CD14-positive monocyte (primary cell): ENCODE measurements at regions not wholly inside any gene's neighbourhood (a gene's known extent, or its start where the extent isn't known, plus 50 kb on each side); places are given as distances from the start of the nearest gene placed in this dataset.

Experiments
- DNase-seq, 3 donors: peaks; one replicate each; pipeline ENCODE4 v3.0.0-alpha.2; 2011 to 2022
- H2AFZ ChIP-seq: 2 replicates; pipeline ENCODE4 v1.6.0; 2012; ENCODE audit warnings: mild to moderate bottlenecking, low read depth, low read length, inconsistent platforms; ENCODE audit not compliant: insufficient read depth, poor library complexity, severe bottlenecking
- H3K27ac ChIP-seq, 2 donors: 1 replicate in 1 of 2; 2 replicates in 1 of 2; pipeline ENCODE4 v1.5.1; 2012 to 2013; ENCODE audit warnings: low read length in 2 of 2, control low read depth in 1 of 2, inconsistent platforms in 1 of 2, low read depth in 1 of 2, mild to moderate bottlenecking in 1 of 2
- H3K27me3 ChIP-seq, 2 donors: one replicate each; pipeline versions ENCODE4 v1.6.0 to v1.6.1; 2011 to 2013; ENCODE audit warnings: low read length in 2 of 2; ENCODE audit not compliant: control insufficient read depth in 2 of 2, insufficient read depth in 2 of 2
- H3K36me3 ChIP-seq, 2 donors: replicated peaks in 1 of 2; 1 replicate in 1 of 2; 2 replicates in 1 of 2; pipeline versions ENCODE4 v1.5.1 to v1.6.1; 2012 to 2013; ENCODE audit warnings: low read length in 2 of 2, control low read depth in 1 of 2, inconsistent platforms in 1 of 2, mild to moderate bottlenecking in 1 of 2; ENCODE audit not compliant: insufficient read depth in 2 of 2, control insufficient read depth in 1 of 2
- H3K4me1 ChIP-seq, 2 donors: 1 replicate in 1 of 2; 2 replicates in 1 of 2; pipeline versions ENCODE4 v1.5.1 to v1.6.1; 2012 to 2013; ENCODE audit warnings: low read length in 2 of 2, control low read depth in 1 of 2, inconsistent platforms in 1 of 2, mild to moderate bottlenecking in 1 of 2, moderate library complexity in 1 of 2; ENCODE audit not compliant: insufficient read depth in 2 of 2, control insufficient read depth in 1 of 2
- H3K4me2 ChIP-seq: replicated peaks from 2 replicates; pipeline ENCODE3; 2012; ENCODE audit warnings: low read length, moderate library complexity, mild to moderate bottlenecking; ENCODE audit not compliant: poor library complexity, severe bottlenecking; ENCODE audit errors: extremely low read depth
- H3K4me3 ChIP-seq, 3 experiments: fragments of 200-600 bp in 1 of 3; sonication (generic) in 1 of 3; replicated peaks in 1 of 3; 1 replicate in 2 of 3; 2 replicates in 1 of 3; pipeline ENCODE4 v1.5.1; 2011 to 2013; ENCODE audit warnings: low read length in 3 of 3, mild to moderate bottlenecking in 3 of 3, control low read depth in 2 of 3, low read depth in 2 of 3, inconsistent platforms in 1 of 3, moderate library complexity in 1 of 3
- H3K79me2 ChIP-seq: 2 replicates; pipeline ENCODE4 v1.6.0; 2012; ENCODE audit warnings: mild to moderate bottlenecking, control low read depth, inconsistent platforms, low read length, moderate library complexity; ENCODE audit not compliant: insufficient read depth
- H3K9ac ChIP-seq: 2 replicates; pipeline ENCODE4 v1.6.0; 2017; ENCODE audit warnings: low read length, mild to moderate bottlenecking; ENCODE audit not compliant: insufficient read depth, poor library complexity, severe bottlenecking
- H3K9me3 ChIP-seq, 2 donors: replicated peaks in 1 of 2; 1 replicate in 1 of 2; 2 replicates in 1 of 2; pipeline versions ENCODE4 v1.5.1 to v1.6.1; 2012 to 2013; ENCODE audit warnings: low read length in 2 of 2, control low read depth in 1 of 2; ENCODE audit not compliant: control insufficient read depth in 1 of 2, insufficient read depth in 1 of 2
- H4K20me1 ChIP-seq: 2 replicates; pipeline ENCODE4 v1.6.0; 2012; ENCODE audit warnings: mild to moderate bottlenecking, low read length, control low read depth, moderate library complexity; ENCODE audit not compliant: insufficient read depth
- H3K27ac Mint-ChIP-seq, 7 donors: one replicate each; pipeline ENCODE4 v1.8.0; 2020; ENCODE audit warnings: mild to moderate bottlenecking in 7 of 7, mixed read lengths in 7 of 7, moderate library complexity in 6 of 7, inconsistent platforms in 2 of 7
- H3K27me3 Mint-ChIP-seq, 3 donors: one replicate each; pipeline ENCODE4 v1.8.0; 2021 to 2022; ENCODE audit warnings: low read depth in 3 of 3, mild to moderate bottlenecking in 3 of 3, mixed read lengths in 3 of 3, moderate library complexity in 3 of 3, inconsistent platforms in 1 of 3
- H3K36me3 Mint-ChIP-seq, 2 donors: one replicate each; pipeline ENCODE4 v1.8.0; 2020; ENCODE audit warnings: mixed read lengths in 2 of 2, inconsistent platforms in 1 of 2, mild to moderate bottlenecking in 1 of 2
- H3K4me1 Mint-ChIP-seq: one replicate; pipeline ENCODE4 v1.8.0; 2020; ENCODE audit warnings: mild to moderate bottlenecking, mixed read lengths
- H3K4me3 Mint-ChIP-seq, 2 donors: one replicate each; pipeline ENCODE4 v1.8.0; 2020; ENCODE audit warnings: mild to moderate bottlenecking in 2 of 2, mixed read lengths in 2 of 2, moderate library complexity in 1 of 2
- H3K9me3 Mint-ChIP-seq, 7 donors: one replicate each; pipeline ENCODE4 v1.8.0; 2020 to 2022; ENCODE audit warnings: mixed read lengths in 7 of 7, mild to moderate bottlenecking in 6 of 7, moderate library complexity in 6 of 7, inconsistent platforms in 2 of 7
- CTCF ChIP-seq: fragments of 200-600 bp; IDR thresholded peaks from one replicate; pipeline ENCODE4 v1.8.0; 2022; ENCODE audit warnings: antibody characterized with exemption, mild to moderate bottlenecking
- WGBS: methylation state at CpG from one replicate; pipeline ENCODE4 v1.1.5; 2013; ENCODE audit warnings: missing lambda C conversion rate; ENCODE audit not compliant: insufficient coverage; 5-methylcytosine and 5-hydroxymethylcytosine counted together
- intact Hi-C, 2 donors: fragments of 100-400 bp; cut with micrococcal nuclease; formaldehyde crosslinking; loops; one replicate each; pipeline versions ENCODE4 v1.15.0 to v1.15.1; 2023

GRCh38 chr11:134696455-134696854 is 284.4 kb upstream of the B3GAT1 start:
- Mint-ChIP-seq H3K4me1 (no peaks in the 10 kb centered on the region), H3K36me3 (no peaks in the 10 kb centered on the region), H3K27me3 (no peaks in the 10 kb centered on the region), H3K27ac (no peak overlapping the region), H3K9me3 (peaks cover 0 to 3% (median 0%) of the 10 kb centered on the region in 7 donors), H3K4me3 (peak overlapping the region in 1 of 2 donors; percentile 13)
- Histone ChIP-seq H3K4me1 (no peaks in the 10 kb centered on the region), H2AFZ (no peak overlapping the region), H3K9me3 (no peaks in the 10 kb centered on the region), H3K36me3 (no peaks in the 10 kb centered on the region), H4K20me1 (no peaks in the 10 kb centered on the region), H3K27ac (no peak overlapping the region), H3K79me2 (no peaks in the 10 kb centered on the region), H3K4me2 (no peak overlapping the region), H3K27me3 (no peaks in the 10 kb centered on the region), H3K9ac (no peak overlapping the region), H3K4me3 (no peak overlapping the region)
- no peak for DNase-seq
- no CpG with 5 or more reads among the region's 4 CpGs for WGBS
- intact Hi-C loops: no loop called here
- TF ChIP-seq CTCF: no peak

- H3K9ac ChIP-seq: no peak overlapping the region
- H3K27ac ChIP-seq: no peak overlapping the region
- H3K9me3 Mint-ChIP-seq: no peaks in the 10 kb centered on the region
Measured at GRCh38 chr11:134691985-134692384, 279.9 kb upstream of the B3GAT1 start.

More at GRCh38 chr11:134691985-134692384, 279.9 kb upstream of the B3GAT1 start:
- Histone ChIP-seq H3K79me2 (no peaks in the 10 kb centered on the region), H2AFZ (no peak overlapping the region), H4K20me1 (no peaks in the 10 kb centered on the region), H3K4me3 (no peak overlapping the region), H3K9me3 (no peaks in the 10 kb centered on the region), H3K4me1 (no peaks in the 10 kb centered on the region), H3K4me2 (no peak overlapping the region), H3K27me3 (no peaks in the 10 kb centered on the region), H3K36me3 (no peaks in the 10 kb centered on the region)
- DNase-seq: no peak
- no peak for TF ChIP-seq CTCF
- no peak overlapping the region for H3K4me3 Mint-ChIP-seq
- H3K27ac Mint-ChIP-seq: no peak overlapping the region
- intact Hi-C loops: no loop called here
- H3K4me1 Mint-ChIP-seq: no peaks in the 10 kb centered on the region
- 100% methylated on average over 1 of the region's 6 CpGs for WGBS
- no peaks in the 10 kb centered on the region for H3K27me3 Mint-ChIP-seq
- no peaks in the 10 kb centered on the region for H3K36me3 Mint-ChIP-seq
